Fibroblast of skin of left quadriceps (primary cell): ENCODE measurements at regions not wholly inside any gene's neighbourhood (a gene's known extent, or its start where the extent isn't known, plus 50 kb on each side); places are given as distances from the start of the nearest gene placed in this dataset.
A peak's percentile ranks its signal among the peaks of the same experiment; 100 is the strongest.

Experiments
- DNase-seq, 2 experiments: peaks; one replicate each; pipeline ENCODE4 v3.0.0-alpha.2; 2013; ENCODE audit warnings: low read depth in 2 of 2

DNA sequence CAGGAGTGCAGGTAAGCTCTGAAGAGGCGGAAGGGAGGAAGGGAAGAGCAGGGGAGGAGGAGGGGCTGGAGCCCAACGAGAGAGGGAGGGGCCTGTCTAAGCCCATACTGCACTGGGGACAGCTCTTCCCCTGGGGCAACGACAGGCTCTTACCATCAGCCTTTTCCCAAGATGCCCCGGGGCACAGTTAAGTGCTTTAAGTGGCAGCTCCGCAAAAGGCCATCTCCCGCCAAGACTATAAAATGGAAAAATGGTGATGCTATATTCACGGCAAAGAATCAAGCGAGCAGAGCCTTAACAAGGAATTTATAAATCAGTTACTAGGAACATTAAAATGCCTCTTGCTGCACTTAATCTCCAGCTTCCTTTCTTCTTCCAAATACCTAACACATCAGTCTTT, 110.2 kb upstream of the NLRP1 start:
- no peak for DNase-seq

GRCh38 chr17:5695480-5695879, 111.2 kb upstream of the NLRP1 start:
- DNase-seq = no peak

- DNase-seq = no peak
Observed at GRCh38 chr17:5698959-5699358, 114.7 kb upstream of the NLRP1 start.

- no peak for DNase-seq
Observed at GRCh38 chr17:5699814-5700213, 115.5 kb upstream of the NLRP1 start.

GRCh38 chr17:5700745-5701144, 116.4 kb upstream of the NLRP1 start:
- DNase-seq = no peak

DNA sequence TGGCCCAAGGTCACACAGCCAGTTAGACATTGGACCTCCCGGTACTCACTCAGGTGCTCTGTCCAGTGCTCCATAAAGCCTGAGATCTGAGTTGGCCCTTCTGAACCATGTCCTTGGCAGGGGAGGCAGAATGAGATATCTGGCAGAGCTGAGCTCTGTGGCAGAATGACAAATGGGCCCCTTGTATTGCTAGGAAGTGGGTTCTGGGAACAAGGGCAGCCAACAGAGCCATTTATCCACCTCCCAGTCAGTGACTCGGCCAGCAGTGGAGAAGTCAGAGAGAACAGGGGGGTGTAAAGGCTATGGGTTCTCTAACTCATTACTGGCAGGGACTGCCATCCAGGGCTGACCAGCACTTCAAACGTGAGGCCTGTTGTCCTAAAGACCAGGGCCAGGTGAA, 117.1 kb upstream of the NLRP1 start:
- DNase-seq = no peak

GRCh38 chr17:5702951-5703510, 118.7 kb upstream of the NLRP1 start:
- DNase-seq = no peak

GRCh38 chr17:5703736-5704135, 119.4 kb upstream of the NLRP1 start:
- DNase-seq = no peak

DNA sequence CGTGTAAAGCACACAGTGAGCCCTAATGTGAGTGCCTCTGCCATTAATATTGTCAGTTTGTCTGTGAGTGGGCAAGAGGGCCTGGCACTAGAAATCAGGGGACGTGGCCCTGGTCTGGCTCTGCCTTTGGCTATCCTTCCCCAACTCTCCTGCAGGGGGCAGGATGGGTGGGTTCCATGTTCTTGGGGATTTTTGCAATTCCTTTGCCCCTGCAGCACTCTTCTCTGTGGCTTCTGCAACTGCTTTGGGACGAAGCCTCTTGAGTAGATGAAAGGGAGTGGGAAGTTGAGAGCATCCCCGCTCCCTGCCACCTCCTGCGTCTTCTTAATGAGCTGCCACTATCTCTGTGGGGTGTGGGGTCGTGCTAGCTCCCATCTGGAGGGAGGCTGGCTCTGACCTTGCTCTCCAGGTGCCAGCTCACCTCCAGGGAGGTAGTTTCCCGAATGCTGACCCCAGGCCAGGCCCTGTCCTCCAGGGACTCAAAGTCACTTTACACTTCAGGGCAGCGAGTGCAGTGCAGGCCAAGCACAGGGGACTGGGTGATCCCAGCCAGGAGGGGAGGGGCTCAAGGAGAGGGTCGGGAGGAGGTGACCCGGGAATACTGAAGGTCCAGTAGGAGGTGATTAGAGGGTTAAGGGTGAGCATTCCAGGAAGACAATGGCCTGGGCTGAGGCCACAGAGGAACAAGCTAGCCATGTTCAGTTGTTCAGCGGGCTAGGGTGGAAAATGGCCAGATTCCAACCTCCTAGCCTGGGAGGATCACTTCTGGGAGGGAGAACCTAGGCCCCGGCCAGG, 121.0 kb upstream of the NLRP1 start:
- no peak for DNase-seq

GRCh38 chr17:5705876-5706576, 121.7 kb upstream of the NLRP1 start:
- no peak for DNase-seq

DNA sequence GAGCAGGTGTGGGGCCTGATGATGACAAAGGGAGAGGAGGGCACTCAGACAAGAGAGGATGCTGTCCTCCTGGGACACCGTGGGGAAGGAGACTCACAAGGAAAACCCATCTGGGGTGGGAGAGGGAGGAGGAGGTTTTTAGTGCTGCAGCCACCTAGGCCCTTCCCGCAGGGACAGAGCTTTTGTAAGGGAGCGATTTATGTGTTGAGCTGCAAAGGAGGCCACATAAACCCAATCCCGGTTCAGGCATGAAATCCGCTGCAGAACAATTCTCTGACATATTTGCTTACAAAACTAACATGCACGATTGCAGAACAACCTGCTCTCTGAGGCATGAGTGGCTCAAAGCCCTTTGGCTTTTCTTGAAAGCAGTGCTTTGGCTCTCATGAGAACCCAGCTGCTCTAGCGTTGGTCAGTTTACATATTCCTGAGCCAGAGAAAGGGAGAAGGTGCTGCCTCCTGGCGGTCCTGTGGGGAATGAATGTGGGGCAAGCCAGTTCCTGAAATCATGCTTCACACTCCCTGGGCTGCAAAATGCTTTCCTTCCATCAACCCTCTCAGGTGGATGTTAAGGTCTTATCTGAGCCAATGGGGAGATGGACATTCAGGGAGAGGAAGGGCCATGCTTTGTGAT, 122.4 kb upstream of the NLRP1 start:
- DNase-seq = peak in 1 of 2 experiments; percentile 14

- no peak for DNase-seq
Observed at GRCh38 chr17:5707482-5707881, 123.2 kb upstream of the NLRP1 start.

DNA sequence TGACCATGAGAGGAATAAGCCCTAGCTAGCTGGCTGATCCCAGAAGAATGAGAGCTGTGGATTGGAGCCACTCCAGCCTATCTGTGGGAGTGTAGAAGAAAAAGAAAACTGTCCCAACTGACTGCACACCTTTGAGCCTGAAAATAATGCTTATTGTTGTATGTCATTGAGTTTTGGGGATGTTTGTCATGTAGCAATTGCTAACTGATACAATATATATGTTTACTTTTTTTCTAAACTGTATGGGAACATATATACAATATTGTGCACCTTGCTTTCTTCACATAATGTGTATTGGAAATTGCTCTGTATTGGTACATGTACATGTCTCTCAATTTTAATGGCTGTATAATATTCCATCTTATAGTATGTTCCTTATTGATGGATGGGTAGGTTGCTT, 124.0 kb upstream of the NLRP1 start:
- DNase-seq = no peak

DNA sequence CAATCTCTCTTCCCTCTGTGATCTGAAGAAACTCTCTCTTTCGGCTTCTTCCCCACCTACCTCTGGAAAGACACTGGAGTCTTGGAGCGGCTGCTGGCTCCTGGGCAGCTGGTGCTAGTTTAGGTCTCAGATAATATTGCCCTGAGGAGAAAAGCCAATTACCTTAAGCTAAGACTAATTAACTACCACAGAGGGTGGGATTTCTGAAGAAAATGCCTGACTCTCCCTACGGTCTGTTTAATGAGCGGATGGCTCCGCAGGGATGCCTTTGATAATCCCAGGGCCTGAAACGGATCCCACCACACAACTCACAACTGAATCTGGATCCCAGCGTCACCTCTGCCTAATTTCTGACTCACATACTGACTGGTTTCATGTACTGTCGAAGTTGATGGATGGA, 127.0 kb upstream of the NLRP1 start:
- DNase-seq = no peak

- no peak for DNase-seq
Observed at GRCh38 chr17:5714993-5715392, 130.7 kb upstream of the NLRP1 start.

- DNase-seq = no peak
Observed at GRCh38 chr17:5715478-5715877, 131.2 kb upstream of the NLRP1 start.

GRCh38 chr17:5718726-5719125, 134.4 kb upstream of the NLRP1 start:
- no peak for DNase-seq

DNA sequence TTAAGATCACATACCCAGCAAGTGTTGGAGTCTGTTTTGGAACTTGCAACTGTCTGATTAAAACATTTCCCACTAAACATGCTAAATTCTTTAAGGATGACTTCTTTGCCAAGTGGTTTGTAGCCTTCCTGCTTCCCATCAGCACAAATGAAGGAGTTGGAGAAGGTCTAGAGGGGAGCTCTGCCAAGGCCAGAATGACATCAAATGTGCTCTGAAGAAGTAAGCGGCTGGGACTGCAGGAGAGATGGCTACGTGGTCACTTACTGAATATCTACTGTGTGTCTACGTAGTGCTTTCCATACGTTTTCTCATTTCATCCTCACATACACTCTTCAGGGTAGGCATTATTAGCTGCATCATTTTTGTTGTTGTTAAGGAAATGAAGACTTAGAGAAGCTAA, 135.7 kb upstream of the NLRP1 start:
- DNase-seq = no peak

DNA sequence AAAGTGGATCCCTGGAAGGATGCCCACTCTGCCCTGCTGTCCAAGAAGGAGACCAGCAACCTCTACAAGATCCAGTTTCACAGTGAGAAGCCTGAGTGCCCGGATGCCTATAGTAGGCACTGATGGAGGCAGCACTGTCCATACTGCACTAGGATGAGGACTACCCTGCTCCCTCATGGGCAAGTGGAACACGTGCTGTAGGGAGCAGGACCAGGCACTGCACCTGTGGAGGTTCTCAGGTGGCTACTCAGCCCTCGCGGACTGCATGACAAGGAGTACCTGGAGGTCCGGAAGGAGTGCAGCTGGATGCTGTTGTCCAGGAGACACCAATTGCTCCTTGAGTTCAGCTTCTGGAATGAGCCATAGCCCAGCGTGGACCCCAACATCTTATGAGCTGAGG, 146.1 kb upstream of the NLRP1 start:
- DNase-seq = no peak

GRCh38 chr17:5740937-5741336, 156.6 kb upstream of the NLRP1 start:
- no peak for DNase-seq

DNA sequence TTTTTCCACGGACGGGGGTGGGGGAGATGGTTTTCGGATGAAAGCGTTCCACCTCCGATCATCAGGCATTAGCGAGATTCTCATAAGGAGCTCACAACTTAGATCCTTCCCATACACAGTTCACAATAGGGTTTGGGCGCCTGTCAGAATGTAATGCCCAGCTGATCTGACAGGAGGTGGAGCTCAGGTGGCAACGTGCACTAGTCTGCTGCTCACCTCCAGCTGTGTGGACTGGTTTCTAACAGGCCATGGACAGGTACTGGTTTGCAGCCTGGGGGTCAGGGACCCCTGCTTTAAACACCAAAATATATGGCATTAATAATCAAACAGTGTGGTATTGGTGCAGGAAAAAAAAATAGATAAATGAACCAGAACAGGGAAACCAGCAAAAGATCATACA, 157.5 kb upstream of the NLRP1 start:
- no peak for DNase-seq

DNA sequence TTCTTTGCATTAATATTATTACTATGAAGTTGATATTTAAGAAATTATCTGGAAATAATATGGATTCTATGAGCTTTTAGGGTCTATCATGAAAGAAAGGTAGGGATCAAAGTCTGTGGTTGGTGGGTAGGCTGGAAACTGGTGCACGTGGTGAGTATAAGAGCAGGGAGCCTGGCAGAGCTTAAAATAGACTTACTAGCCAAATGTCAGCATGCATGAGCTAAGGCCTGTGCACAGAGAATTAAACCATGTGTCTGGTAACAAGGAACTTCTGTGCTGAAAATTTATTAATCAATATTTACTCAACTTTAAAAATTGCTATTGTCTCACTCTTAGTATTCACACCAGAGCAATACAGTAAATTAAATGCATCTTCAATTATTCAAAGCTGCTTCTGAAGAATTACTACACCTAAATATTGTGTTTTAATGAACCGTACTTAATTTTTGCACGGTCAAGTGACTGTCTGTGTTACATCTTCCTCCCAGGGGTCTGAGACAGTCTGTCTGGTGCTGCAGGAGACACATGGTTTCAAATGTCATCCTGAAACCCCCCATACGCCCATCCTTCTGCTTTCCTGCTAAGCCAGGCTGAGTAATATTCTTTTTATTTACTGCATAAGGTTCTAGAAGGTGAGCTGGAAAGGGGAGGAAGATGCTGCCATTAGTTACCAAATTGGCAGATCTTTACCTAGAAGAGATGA, 161.0 kb upstream of the NLRP1 start:
- DNase-seq = no peak
